ENCODE measurements at regions not wholly inside any gene's neighbourhood (a gene's known extent, or its start where the extent isn't known, plus 50 kb on each side); places are given as distances from the start of the nearest gene placed in this dataset.
"Not testable (repeated sequence)": the region's sequence is repeated elsewhere in the genome, so short reads cannot be mapped to it uniquely, and the experiment has no call there.

DNA sequence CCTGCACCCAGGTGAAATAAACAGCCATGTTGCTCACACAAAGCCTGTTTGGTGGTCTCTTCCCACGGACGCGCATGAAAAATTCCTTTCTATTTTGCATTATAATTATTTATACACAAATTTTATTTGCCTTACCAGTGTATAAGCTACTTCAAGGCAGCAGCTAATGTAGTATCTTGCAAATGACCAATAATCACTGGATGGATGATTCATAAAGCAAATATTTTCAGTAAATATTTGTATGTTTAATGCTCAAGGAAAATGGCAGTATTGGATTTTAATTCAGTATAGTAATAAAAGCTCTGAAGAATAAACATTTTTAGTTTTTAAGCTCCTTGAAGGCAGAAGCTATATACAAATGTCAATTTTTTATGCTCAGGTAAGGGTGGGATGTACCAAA, 158.7 kb upstream of the NANOGP8 start:
- DNase-seq, result no peak
- TF ChIP-seq, protein P1, sequence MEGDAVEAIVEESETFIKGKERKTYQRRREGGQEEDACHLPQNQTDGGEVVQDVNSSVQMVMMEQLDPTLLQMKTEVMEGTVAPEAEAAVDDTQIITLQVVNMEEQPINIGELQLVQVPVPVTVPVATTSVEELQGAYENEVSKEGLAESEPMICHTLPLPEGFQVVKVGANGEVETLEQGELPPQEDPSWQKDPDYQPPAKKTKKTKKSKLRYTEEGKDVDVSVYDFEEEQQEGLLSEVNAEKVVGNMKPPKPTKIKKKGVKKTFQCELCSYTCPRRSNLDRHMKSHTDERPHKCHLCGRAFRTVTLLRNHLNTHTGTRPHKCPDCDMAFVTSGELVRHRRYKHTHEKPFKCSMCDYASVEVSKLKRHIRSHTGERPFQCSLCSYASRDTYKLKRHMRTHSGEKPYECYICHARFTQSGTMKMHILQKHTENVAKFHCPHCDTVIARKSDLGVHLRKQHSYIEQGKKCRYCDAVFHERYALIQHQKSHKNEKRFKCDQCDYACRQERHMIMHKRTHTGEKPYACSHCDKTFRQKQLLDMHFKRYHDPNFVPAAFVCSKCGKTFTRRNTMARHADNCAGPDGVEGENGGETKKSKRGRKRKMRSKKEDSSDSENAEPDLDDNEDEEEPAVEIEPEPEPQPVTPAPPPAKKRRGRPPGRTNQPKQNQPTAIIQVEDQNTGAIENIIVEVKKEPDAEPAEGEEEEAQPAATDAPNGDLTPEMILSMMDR (IDR thresholded peaks at IDR 0.05), result no peak
- no peaks in the 10 kb centered on the region for H3K36me3 Mint-ChIP-seq (ENCODE audit: low read depth)
- no peaks in the 10 kb centered on the region for H3K9me3 Mint-ChIP-seq
- H3K27me3 Mint-ChIP-seq (ENCODE audit: insufficient read depth), result peaks cover 9% of the 10 kb centered on the region
- H3K4me1 Mint-ChIP-seq (ENCODE audit: low read depth), result peaks cover 25% of the 10 kb centered on the region
- no peak overlapping the region for H3K4me3 Mint-ChIP-seq
- H3K27ac Mint-ChIP-seq, result no peak overlapping the region

DNA sequence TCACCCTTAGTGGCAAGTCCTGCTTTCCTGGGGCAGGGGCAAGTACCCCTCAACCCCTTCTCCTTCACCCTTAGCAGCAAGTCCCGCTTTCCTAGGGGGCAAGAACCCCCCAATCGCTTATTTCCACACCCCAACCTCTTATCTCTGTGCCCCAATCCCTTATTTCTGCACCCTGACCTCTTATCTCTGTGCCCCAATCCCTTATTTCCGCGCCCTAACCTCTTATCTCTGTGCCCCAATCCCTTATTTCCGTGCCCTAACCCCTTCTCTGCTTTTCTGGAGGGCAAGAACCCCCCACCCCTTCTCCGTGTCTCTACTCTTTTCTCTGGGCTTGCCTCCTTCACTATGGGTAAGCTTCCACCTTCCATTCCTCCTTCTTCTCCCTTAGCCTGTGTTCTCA, 154.6 kb upstream of the NANOGP8 start:
- H3K9me3 Mint-ChIP-seq; H3K36me3 Mint-ChIP-seq (ENCODE audit: low read depth); H3K27me3 Mint-ChIP-seq (ENCODE audit: insufficient read depth); H3K4me3 Mint-ChIP-seq; H3K27ac Mint-ChIP-seq; DNase-seq: not testable (repeated sequence)
- H3K4me1 Mint-ChIP-seq (ENCODE audit: low read depth), result peaks cover 32% of the 10 kb centered on the region

DNA sequence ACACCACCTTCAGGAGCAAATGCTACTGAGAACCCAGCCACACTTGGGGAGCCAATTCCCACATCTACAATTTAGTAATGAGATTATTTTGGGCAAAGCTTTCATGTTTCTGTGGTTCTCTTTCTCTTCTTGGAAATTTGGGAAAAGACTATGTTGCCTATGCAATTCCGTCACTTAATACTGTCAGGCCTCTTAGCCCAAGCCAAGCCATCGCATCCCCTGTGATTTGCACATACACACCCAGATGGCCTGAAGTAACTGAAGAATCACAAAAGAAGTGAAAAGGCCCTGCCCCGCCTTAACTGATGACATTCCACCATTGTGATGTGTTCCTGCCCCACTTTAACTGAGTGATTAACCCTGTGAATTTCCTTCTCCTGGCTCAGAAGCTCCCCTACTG, 153.4 kb upstream of the NANOGP8 start:
- H3K4me1 Mint-ChIP-seq (ENCODE audit: low read depth), result peaks cover 22% of the 10 kb centered on the region
- H3K36me3 Mint-ChIP-seq (ENCODE audit: low read depth); H3K9me3 Mint-ChIP-seq; H3K4me3 Mint-ChIP-seq; DNase-seq; H3K27ac Mint-ChIP-seq; H3K27me3 Mint-ChIP-seq (ENCODE audit: insufficient read depth): not testable (repeated sequence)

DNA sequence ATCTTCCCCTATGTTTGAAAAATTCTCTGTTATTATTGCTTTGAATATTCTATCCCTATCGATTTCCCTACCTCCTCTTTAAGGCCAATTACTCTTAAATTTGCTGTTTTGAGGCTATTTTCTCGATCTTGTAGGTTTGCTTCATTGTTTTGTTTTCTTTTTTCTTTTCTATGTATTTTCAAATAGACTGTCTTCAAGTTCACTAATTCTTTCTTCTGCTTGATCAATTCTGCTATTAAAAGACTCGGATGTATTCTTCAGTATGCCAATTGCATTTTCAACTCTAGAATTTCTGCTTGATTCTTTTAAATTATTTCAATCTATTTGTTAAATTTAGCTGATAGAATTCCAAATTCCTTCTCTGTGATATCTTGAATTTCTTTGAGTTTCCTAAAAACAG, 144.0 kb upstream of the NANOGP8 start:
- H3K27me3 Mint-ChIP-seq (ENCODE audit: insufficient read depth), result peaks cover 3% of the 10 kb centered on the region; the same call in 1 of the 2 replicates
- TF ChIP-seq, protein P1 (IDR thresholded peaks at IDR 0.05), result no peak
- H3K36me3 Mint-ChIP-seq (ENCODE audit: low read depth), result peaks cover 14% of the 10 kb centered on the region
- no peak overlapping the region for H3K27ac Mint-ChIP-seq
- no peaks in the 10 kb centered on the region; the same call in none of the 2 replicates for H3K9me3 Mint-ChIP-seq
- no peak overlapping the region for H3K4me3 Mint-ChIP-seq
- H3K4me1 Mint-ChIP-seq (ENCODE audit: low read depth), result no peaks in the 10 kb centered on the region
- no peak for DNase-seq

DNA sequence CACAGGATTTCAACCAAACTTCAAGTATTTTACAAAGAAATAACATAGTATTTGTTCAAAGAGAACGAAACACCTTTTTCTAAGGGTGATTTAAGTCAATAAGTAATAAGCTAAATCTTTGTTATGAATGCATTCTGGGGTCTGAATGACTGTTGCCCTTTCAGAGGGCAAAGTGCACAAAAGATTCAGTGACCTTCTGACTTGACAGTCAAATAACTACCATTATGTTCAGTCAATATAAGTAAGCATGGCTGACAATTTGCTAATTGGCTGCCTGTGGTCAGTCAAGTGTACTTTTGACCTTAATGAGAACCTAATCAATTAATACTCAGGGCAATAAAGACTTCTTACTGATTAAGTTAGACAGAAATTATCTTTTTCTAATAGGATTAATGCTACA, 133.1 kb upstream of the NANOGP8 start:
- no peak overlapping the region for H3K27ac Mint-ChIP-seq
- TF ChIP-seq, protein P1 (IDR thresholded peaks at IDR 0.05), result no peak
- no peak for DNase-seq

DNA sequence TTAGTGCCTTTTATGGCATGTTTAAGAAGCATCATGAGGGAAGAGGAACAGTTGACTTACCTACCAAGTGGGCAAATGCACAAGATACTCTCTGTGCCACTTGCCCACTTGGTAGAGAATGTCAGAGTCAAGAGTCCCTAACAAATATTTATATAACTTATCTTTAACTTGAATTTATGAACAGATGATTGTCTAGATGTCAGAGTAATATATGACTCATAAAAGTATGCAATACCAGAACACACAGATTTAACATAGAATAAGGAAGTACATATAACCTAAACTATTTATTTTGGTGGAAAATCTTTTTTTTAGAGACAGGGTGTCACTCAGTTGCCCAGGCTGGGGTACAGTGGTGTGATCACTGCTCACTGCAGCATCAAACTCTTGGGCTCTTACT, 130.0 kb upstream of the NANOGP8 start:
- no peak overlapping the region for H3K27ac Mint-ChIP-seq
- H3K9me3 Mint-ChIP-seq, result no peaks in the 10 kb centered on the region
- H3K27me3 Mint-ChIP-seq (ENCODE audit: insufficient read depth), result no peaks in the 10 kb centered on the region; the same call in 1 of the 2 replicates
- TF ChIP-seq, protein P1 (IDR thresholded peaks at IDR 0.05), result no peak
- no peaks in the 10 kb centered on the region for H3K36me3 Mint-ChIP-seq (ENCODE audit: low read depth)
- no peaks in the 10 kb centered on the region for H3K4me1 Mint-ChIP-seq (ENCODE audit: low read depth)
- no peak overlapping the region for H3K4me3 Mint-ChIP-seq
- no peak for DNase-seq

More for the DNA sequence above, 133.1 kb upstream of the NANOGP8 start:
- Mint-ChIP-seq H3K4me1 (ENCODE audit: low read depth) (no peaks in the 10 kb centered on the region), H3K36me3 (ENCODE audit: low read depth) (no peaks in the 10 kb centered on the region), H3K27me3 (ENCODE audit: insufficient read depth) (peaks cover 1% of the 10 kb centered on the region), H3K4me3 (no peak overlapping the region), H3K9me3 (no peaks in the 10 kb centered on the region)

Measured in HFFc6 (cell line).